GM18498 (cell line): ENCODE measurements at regions not wholly inside any gene's neighbourhood (a gene's known extent, or its start where the extent isn't known, plus 50 kb on each side); places are given as distances from the start of the nearest gene placed in this dataset.
"Not testable (repeated sequence)": the region's sequence is repeated elsewhere in the genome, so short reads cannot be mapped to it uniquely, and the experiment has no call there.

Source experiments
- ATAC-seq: cut with Tn5 transposase; IDR thresholded peaks from one replicate; pipeline ENCODE4 v1.9.1; 2021; ENCODE audit warnings: mild to moderate bottlenecking, moderate library complexity; ENCODE audit not compliant: unreplicated experiment

- no peak for ATAC-seq
Measured at GRCh38 chr2:81389203-81389602, 1084.7 kb upstream of the LRRTM1 start.

- no peak for ATAC-seq
Measured at GRCh38 chr2:81363800-81364199, 1059.2 kb upstream of the LRRTM1 start.

GRCh38 chr2:81362468-81362867 is 1057.9 kb upstream of the LRRTM1 start:
- ATAC-seq, result not testable (repeated sequence)

- ATAC-seq, result no peak
Measured at GRCh38 chr2:81355436-81355835, 1050.9 kb upstream of the LRRTM1 start.

GRCh38 chr2:81334046-81334445 is 1029.5 kb upstream of the LRRTM1 start:
- no peak for ATAC-seq

- ATAC-seq, result no peak
Measured at GRCh38 chr2:81328968-81329367, 1024.4 kb upstream of the LRRTM1 start.

GRCh38 chr2:81327911-81328310 is 1023.4 kb upstream of the LRRTM1 start:
- ATAC-seq, result no peak

GRCh38 chr2:81324046-81324445 is 1019.5 kb upstream of the LRRTM1 start:
- ATAC-seq, result no peak

GRCh38 chr2:81304154-81304830 is 999.7 kb upstream of the LRRTM1 start:
- no peak for ATAC-seq

- no peak for ATAC-seq
Measured at GRCh38 chr2:81303321-81303720, 998.8 kb upstream of the LRRTM1 start.

- no peak for ATAC-seq
Measured at GRCh38 chr2:81299841-81300240, 995.3 kb upstream of the LRRTM1 start.

GRCh38 chr2:81290846-81291245 is 986.3 kb upstream of the LRRTM1 start:
- ATAC-seq, result no peak

- ATAC-seq, result no peak
Measured at GRCh38 chr2:81283081-81283480, 978.5 kb upstream of the LRRTM1 start.

GRCh38 chr2:81282151-81282769 is 977.7 kb upstream of the LRRTM1 start:
- ATAC-seq, result no peak

- ATAC-seq, result no peak
Measured at GRCh38 chr2:81276595-81276994, 972.0 kb upstream of the LRRTM1 start.

GRCh38 chr2:81266106-81266505 is 961.6 kb upstream of the LRRTM1 start:
- no peak for ATAC-seq

- ATAC-seq, result no peak
Measured at GRCh38 chr2:81263989-81264388, 959.4 kb upstream of the LRRTM1 start.

- ATAC-seq, result no peak
Measured at GRCh38 chr2:81260320-81260719, 955.8 kb upstream of the LRRTM1 start.

GRCh38 chr2:81250270-81250669 is 945.7 kb upstream of the LRRTM1 start:
- no peak for ATAC-seq

GRCh38 chr2:81249152-81249551 is 944.6 kb upstream of the LRRTM1 start:
- ATAC-seq, result no peak

- no peak for ATAC-seq
Measured at GRCh38 chr2:81247648-81248047, 943.1 kb upstream of the LRRTM1 start.

GRCh38 chr2:81242501-81242900 is 937.9 kb upstream of the LRRTM1 start:
- ATAC-seq, result no peak

- no peak for ATAC-seq
Measured at GRCh38 chr2:81238462-81238861, 933.9 kb upstream of the LRRTM1 start.
